Fibroblast of skin of back (primary cell): ENCODE measurements at regions not wholly inside any gene's neighbourhood (a gene's known extent, or its start where the extent isn't known, plus 50 kb on each side); places are given as distances from the start of the nearest gene placed in this dataset.
A peak's percentile ranks its signal among the peaks of the same experiment; 100 is the strongest.

Experiments
- DNase-seq: peaks from one replicate; pipeline ENCODE4 v3.0.0-alpha.2; 2013

DNA sequence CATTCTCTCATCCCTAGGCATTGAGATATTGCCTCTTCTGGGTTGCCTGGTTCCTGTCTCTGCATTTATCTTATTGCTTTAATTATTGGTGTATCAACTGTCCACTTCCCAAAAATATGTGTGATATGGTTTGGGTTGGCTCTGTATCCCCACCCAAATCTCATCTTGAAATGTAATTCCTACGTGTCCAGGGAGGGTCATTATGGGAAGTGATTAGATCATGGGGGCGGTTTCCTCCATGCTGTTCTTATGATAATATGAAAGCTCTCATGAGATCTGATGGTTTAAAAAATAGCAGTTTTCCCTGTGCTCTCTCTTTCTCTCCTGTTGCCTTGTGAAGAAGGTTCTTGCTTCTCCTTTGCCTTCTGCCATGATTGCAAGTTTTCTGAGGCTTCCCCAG is 308.3 kb upstream of the HS3ST1 start:
- DNase-seq: no peak

DNA sequence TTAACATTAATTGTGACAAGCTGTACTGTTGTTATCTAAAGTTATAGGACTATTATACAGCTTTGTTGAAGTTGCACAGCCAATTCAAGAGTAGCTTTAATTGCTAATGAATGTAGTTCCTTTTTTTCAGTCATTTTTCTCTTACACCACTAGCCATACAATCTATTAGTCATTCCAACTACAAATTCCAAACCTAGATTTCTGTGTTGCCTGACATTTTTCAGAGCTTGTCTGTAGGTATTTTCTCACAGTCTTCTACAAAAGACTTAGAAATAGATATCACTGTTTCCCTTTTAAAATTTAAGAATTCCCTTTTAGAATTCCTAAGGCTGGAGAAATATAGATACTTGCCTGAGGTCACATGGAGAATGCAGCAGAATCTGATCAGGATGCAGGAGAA is 307.0 kb upstream of the HS3ST1 start:
- DNase-seq: peak; percentile 51

DNA sequence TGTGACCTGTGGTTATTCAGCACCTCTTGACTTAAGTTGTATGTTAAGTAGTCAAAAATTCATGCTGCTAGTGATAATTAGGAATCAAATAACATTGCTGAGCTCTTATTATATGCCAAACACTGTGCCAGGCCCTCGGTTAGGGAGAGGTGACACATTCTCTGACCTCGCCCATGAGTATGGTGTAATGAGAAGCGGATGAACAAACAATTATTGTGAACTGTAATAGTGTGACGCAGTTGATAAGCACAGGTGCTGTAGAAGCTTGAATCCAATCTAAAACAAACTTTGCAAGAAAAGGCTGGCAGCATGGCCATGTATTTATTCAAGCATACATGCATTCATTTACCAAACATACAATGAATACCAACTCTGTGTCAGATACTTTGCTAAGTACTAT is 303.5 kb upstream of the HS3ST1 start:
- no peak for DNase-seq

DNA sequence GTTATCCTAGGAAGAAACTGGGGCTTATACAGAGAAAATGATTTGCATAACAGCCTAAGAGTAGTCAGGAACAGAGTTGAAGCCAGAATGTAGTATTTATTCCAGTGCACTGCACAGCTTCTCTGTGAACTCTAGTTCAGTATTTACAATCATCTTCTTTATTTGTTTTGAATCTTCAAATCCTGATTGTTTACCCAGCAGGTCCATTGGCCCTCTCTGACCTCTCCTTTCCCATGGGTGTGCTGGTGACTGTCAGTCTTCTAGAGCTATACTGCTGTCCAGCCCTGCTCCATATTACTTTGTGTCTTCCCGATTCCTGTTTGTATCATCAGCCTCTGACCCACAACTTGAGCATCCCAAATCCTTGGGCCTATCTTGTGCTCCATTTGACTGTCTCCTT is 301.9 kb upstream of the HS3ST1 start:
- no peak for DNase-seq

DNA sequence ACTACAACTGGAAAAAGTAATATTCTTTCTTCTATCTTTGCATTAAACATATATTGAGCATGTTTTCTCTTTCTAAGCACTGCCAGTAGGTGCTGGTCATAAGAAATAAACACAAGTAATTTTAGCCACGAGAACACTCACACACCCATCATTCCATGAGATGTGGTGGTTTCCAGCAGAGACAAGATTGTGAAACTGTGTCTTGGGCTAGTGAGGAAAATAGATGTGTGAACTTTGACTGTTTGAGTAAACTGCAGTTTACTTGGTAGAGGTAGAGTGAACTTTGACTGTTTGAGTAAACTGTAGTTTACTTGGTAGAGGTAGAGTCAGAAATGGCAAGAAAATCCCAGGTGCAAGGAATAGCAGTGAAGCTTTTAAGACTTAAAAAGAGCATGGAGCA is 300.9 kb upstream of the HS3ST1 start:
- no peak for DNase-seq

DNA sequence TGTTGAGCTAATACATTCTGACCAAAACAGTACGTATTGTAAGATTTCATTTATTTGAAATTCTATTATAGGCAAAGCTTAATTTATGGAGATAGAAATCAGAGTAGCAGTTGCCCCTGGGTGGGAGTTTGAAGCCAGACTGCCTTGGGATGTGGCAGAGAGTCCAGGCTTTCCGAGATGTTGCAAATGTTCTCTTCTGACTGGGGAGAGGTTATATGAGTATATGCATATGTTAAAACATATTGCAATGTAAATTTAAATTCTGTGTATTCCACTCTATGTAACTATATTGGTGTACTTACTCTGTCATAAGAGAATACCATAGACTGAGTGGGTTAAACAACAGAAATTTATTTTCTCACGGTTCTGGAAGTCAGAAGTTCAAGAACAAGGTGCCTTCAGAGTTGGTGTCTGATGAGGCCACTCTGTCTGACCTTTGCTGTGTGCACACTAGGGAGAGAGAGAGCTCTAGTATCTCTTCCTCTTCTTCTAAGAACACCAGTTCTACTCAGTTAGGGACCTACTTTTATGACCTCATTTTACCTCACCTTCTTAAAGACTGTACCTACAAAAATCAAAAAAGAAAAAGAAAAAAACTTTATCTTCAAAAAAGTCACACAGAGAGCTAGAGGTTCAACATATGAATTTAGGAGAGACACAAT is 299.3 kb upstream of the HS3ST1 start:
- DNase-seq: no peak

DNA sequence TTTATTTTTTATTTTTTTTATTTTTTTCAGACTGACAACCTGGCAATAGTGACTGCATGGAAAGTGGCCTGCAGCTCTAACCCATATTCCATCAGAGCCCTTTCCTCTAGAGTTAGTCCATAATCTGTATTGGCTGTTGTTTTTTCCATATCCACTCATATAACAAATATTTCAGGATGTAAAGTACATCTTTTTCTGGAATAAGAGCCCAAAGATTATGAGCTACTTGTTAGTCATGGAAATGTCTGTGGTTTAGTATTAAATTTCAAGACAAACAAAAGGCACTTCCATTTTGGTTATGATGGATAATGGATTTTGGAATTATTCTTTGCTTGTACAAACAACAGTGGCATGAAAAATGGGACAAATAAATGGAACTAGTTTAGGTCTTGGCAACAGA is 296.0 kb upstream of the HS3ST1 start:
- peak; percentile 91 for DNase-seq

DNA sequence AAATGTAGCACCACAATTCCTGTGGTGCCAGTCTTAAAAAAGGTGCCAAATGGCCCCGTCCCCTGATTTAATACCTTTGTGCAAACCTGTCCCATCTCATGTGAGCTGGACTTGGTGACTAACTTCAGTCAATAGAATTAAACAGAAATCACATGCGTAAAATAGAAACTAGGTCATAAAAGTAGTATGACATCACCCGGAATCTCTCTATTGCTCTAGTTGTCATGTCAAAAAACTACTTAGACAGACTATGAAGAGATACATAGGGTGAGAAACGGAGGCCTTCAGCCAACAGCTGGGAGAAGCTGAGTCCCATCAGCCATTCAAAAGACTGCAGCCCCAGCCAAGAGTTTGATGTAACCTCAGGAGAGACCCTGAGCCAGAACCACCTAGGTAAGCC is 293.5 kb upstream of the HS3ST1 start:
- DNase-seq: no peak

DNA sequence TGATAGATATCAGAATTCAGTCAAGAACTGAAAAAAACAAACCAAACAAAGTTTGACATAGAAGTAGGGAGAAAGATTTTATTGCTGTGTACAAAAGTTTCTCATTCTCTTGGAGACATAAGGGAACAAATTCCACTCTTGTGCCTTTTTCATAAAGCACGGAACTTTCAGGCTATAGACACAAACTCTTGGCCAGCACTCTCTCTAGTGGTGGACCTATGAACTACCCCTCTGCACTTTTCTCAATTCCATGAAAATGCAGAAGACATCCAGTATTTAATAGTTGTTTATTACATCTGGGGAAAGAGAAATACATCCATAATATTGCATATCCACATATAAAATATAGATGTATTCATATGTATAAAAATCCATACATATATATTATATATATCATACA is 291.6 kb upstream of the HS3ST1 start:
- peak; percentile 54 for DNase-seq

DNA sequence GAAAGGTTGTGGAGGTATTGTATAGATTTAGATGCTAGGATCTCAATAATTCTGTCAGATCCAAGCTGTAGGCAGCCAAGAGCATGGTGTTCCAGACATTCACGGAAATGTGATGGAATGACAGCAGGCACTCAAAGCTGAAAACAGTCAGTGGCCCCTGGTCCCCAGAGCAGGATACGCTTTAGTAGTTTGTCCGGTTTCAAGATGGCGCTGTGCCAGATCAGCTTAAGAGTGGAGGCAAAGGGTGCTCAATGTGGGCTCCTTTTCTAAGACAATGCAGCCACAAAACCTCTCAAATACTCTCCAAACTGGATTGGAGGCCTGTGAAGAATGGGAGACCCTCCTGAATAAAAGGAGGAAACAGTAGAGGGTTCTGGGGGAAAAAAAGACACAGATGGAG is 291.2 kb upstream of the HS3ST1 start:
- DNase-seq: no peak

DNA sequence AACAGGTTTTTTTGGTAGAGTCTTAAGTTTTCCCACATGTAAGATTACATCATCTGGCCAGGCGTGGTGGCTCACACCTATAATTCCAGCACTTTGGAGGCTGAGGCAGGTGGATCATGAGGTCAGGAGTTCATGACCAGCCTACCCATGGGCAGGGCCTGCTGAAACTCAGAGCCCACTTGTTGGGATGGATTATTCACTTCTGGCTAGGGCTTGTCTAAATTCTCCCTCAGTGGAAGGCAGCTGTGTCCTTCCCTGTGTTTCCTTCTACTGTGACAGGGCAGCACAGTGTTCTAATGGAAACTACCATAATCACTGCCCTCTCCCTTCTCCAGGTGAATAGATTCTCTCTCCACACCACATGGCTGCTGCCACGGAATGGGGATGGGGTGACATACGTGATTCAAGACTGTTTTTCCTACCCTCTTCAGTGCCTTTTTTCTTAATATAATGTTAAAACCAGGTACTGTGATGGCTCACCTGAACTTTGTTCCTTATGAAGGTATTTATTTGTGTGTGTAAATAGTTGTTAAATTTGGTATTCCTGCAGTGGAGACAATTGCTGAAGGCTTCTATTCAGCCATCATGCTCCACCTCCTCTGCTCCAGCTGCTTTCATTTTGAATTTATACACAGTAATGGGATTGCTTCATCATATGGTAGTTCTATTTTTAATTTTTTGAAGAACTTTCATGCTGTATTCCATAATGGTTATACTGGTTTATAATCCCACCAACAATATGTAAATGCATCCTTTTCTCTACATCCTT is 287.2 kb upstream of the HS3ST1 start:
- DNase-seq: no peak

DNA sequence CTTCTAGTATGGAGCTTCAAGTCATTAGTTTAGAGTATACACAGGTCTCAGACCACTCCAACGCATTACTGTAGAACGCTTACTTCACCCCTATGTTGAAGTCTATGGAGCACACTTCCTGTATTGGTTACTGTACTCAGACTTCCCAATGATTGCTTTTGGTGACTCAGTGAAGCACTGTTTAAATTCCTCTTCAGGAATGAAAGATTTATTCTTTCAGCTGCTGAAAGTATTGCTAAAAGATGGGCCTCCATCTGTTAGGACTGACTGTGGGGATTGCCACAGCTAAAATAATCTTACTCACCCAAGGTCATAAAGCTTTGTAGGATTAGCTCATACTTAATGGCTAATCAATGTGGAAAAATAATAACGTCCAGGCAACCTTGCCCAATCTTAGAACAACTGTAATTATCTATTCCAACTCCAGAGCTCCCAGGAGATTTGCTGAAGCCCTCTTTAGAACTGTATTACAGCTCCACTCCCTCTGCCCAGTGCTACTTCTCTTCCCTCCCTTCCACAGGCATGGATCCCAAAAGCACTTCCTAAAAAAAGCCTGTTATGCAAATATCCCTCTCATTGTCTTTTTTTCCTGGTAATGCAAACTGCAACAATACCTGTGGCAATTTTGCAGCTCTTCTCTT is 281.9 kb upstream of the HS3ST1 start:
- DNase-seq: no peak

DNA sequence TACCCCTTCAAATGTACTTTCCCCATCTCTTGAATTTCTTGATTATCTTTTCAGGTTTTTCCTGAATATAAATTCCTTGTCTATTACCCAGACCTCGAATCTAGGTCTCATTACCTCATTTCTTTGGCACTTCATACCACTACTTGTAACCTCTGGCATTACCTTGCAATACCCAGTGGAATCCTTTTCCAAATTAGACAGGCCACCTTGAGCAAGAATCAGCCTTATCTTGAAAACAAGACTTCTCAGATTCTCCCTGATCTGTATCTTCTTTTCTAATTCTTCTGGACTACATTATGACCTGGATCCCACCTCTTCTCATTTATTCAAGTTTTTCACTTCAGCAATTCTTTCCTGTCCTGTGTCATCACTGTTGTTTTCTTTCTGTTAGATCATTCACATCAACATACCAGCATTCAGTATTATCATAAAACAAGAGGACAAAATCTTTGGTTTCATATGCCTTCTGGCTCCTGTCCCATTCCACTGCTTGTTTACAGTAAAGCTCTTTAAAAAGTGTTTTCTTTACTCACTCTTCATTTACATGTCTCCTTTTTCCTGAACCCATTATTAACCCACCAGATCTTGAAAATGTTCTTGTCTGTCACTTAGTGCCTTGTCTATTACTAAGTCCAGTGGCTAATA is 275.6 kb upstream of the HS3ST1 start:
- peak; percentile 27 for DNase-seq

DNA sequence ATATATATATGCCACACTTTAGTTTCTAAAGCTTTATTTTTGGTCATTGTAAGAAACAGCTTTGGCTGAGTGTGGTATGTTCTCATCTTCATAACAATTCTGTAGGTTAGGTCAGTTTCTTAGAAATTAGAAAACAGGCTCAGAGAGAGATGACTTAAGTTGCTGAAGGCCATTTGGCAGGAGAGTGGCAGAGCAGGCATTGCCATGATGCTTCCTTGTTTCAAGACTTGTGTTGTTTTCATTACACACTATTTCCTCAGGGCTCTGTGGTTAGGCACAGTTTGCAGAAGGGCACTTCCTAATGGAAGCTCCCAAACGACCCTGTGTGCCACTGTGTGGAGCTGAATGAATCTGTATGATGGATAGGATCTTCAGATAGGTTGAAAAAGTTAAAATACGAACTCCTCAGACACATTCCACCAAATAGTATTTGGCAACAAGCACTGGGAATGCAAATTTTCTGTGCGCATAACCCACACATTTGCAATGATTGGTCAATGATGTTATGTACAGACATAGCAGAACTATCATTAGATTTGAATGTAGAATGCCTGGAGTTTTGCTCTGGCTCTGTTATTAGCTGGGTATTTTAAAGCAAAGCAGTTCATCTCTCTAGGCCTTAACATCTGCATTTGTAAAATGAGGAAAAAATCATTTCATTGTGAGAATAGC is 274.3 kb upstream of the HS3ST1 start:
- DNase-seq: no peak

DNA sequence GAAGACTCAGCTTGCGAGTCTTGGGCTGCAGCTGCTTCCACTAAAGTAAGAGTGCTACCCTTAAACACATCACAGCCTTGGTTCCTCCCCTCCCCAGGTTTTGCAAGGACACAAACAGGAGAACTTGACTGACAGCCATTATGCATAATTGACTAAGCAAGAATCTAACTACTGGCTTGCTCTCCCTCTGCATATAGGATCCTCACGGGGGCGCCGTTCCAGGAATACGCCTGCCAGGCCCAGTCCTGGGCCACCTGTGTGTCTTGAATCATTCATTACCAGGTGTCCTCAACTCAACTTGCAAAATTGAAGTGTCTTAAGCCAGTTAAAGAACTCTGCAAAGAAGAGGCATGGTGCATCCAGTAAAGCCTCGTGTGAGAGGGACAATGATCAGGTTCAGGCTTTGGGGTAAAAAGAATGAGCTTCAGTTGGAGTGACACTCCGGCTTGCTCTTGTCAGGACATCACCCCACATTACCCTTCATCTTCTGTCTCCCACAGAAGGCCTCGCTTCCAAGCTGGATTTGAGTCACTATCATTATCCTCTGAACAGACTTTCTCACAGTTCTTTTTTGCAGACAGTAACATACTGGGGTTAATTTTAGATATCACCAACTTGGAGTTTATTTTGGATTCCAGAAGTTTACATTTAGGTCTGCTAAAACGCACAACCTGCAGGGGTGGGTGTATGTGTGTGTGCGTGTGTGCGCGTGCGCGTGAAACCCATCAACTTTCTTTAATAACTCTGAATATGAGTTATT is 273.5 kb upstream of the HS3ST1 start:
- DNase-seq: no peak

DNA sequence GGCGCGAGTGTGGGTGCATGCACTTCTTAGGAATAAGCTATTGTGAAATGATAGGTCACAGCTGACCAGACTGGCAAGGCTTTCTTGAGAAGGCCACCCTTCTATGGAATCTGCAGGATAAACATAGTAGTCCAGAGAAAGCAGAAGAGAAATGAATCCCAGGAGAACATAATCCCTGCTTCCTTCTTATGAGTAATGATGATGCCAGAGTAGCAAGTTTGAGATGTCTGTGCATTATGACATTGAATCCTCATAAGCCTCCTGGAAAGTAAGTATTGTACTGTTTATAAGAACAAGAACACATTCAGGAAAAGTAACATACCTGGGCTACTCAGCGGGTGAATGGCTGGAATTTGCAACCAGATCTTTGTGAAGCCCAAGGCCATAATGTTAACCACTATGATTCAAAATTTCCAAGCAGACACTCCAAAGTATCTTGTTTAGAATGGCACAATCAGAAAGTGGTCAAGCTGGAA is 272.1 kb upstream of the HS3ST1 start:
- peak; percentile 91 for DNase-seq

DNA sequence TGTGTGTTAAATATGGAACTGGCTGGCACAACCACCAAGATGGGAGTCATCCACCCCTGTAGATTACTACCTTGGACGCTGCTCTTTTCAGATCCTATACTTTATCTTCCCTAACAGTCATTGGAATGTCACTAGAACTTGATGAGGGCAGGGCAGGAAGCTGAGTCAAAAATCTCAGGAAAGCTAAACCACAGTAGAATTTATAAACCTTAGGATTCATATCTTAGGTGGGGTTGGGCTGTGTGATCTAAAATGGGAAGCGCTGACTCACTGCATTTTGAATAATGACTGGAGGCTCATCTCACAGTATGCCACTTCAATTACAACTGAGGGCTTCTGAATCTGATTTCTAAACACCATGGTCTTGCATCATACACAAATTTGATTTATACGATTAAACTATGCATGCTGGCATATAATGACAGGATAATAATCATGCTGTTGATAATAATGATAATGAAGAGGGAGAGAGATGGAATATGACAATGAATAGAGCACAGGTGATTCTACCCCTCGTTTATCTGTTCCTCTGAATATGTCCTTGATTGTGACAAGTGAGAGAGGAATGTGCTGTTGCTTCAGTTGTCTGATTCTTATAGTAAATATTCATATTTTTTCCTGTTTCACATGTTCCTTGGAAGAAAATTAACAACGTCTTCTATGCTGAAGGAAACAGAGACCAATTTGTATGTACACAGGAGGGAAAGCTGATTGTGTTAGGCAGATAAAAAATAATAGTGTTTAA is 270.3 kb upstream of the HS3ST1 start:
- peak; percentile 90 for DNase-seq

DNA sequence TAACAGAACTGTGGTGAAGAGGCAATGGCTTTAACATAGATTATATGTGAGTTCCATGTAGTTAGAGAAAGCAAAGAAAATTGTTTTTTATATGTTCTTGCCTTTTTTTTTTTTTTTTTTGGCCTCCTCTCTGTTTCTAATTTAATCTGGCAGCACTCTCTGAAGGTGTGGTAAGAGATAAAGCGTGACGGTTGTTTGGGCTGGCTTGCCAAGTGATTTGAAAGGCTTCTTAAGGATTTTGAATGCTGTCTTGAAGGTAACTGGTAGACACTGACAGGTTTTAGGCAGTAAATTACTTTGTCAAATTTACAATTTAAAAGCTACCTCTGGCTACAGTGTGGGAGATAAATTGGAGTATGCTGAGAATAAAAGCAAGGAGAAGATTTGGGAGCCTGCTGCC is 269.3 kb upstream of the HS3ST1 start:
- DNase-seq: no peak

DNA sequence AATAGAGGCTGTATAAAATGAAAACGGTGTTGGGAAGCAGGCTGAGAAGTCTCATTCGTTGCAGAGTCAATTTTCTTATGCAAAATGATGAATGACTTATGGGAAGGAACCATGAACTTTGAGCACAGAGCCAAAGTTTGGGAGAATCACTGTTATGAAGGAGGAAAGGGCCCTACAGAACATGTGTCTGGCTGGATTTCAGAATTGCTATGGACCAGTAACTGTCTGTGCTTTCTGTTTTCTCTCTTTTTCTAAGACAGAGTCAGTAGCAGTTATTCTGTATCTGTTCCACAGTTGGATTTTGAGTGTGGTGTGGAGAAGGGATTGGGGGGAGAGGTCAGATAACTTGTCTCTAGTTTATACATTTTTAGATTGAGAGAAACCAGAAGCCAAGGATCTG is 265.0 kb upstream of the HS3ST1 start:
- no peak for DNase-seq

DNA sequence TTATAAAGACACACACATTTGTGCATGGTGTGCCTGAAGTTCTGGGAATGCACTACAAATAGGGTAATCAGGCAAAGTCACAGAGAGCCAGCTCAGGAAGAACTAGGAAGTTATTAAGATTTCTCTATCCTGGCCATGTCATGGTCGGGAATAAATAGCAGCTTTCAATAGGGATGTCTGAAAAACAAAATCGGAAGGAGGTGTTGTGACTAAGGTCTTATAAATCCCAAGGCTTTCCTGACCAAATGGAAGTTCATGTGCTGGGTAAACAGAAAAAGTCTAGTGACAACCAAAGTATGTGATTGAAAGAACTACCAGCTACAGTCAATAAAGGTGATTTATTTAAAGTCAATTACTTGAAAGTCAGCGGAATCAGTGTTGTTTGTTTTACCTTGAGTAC is 262.5 kb upstream of the HS3ST1 start:
- DNase-seq: no peak

DNA sequence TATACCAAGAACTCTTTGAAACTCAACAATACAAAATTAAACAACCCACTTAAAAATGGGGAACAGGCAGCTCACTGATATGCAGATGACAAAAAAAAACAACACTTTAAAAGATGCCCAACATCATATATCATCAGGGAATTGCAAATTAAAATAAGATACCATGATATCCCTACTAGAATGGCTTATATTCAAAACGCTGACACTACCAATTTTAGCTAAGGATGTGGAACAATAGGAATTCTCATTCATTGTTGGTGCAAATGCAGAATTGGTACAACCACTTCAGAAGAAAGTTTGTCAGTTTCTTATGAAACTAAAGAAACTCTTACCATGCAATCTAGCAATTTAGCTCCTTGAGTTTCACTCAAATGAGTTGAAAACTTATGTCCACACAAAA is 259.0 kb upstream of the HS3ST1 start:
- no peak for DNase-seq
